CD4-positive, alpha-beta T cell treated with Interferon alpha-2 for 1 hour (primary cell): ENCODE measurements at regions not wholly inside any gene's neighbourhood (a gene's known extent, or its start where the extent isn't known, plus 50 kb on each side); places are given as distances from the start of the nearest gene placed in this dataset.
"Not testable (repeated sequence)": the region's sequence is repeated elsewhere in the genome, so short reads cannot be mapped to it uniquely, and the experiment has no call there.

Experiments used
- DNase-seq, 2 donors: peaks; one replicate each; pipeline ENCODE4 v3.0.0-alpha.2; 2020 to 2022

- DNase-seq: no peak
Measured at GRCh38 chr3:153567011-153567410, 405.0 kb downstream of the RAP2B start.

GRCh38 chr3:153567556-153567955, 405.5 kb downstream of the RAP2B start:
- no peak for DNase-seq

GRCh38 chr3:153570481-153570880, 408.5 kb downstream of the RAP2B start:
- DNase-seq: not testable (repeated sequence)

- DNase-seq: no peak
Measured at GRCh38 chr3:153572165-153572564, 410.1 kb downstream of the RAP2B start.

- no peak for DNase-seq
Measured at GRCh38 chr3:153572654-153573053, 410.6 kb downstream of the RAP2B start.

GRCh38 chr3:153573481-153573880, 411.5 kb downstream of the RAP2B start:
- no peak for DNase-seq

- DNase-seq: no peak
Measured at GRCh38 chr3:153574445-153574844, 412.4 kb downstream of the RAP2B start.

GRCh38 chr3:153577059-153577736, 415.2 kb downstream of the RAP2B start:
- no peak for DNase-seq

- DNase-seq: no peak
Measured at GRCh38 chr3:153578046-153578445, 416.0 kb downstream of the RAP2B start.

- DNase-seq: no peak
Measured at GRCh38 chr3:153590051-153590450, 428.0 kb downstream of the RAP2B start.

- DNase-seq: no peak
Measured at GRCh38 chr3:153591561-153592245, 429.7 kb downstream of the RAP2B start.

GRCh38 chr3:153595186-153595815, 433.3 kb downstream of the RAP2B start:
- DNase-seq: peak in 1 of 2 donors; percentile 37

GRCh38 chr3:153596401-153596800, 434.4 kb downstream of the RAP2B start:
- DNase-seq: no peak

GRCh38 chr3:153599685-153600084, 437.7 kb downstream of the RAP2B start:
- DNase-seq: no peak

GRCh38 chr3:153600896-153601295, 438.9 kb downstream of the RAP2B start:
- no peak for DNase-seq

GRCh38 chr3:153601374-153601853, 439.4 kb downstream of the RAP2B start:
- no peak for DNase-seq

GRCh38 chr3:153602801-153603200, 440.8 kb downstream of the RAP2B start:
- no peak for DNase-seq

- DNase-seq: no peak
Measured at GRCh38 chr3:153614140-153614539, 452.1 kb downstream of the RAP2B start.

- DNase-seq: no peak
Measured at GRCh38 chr3:153614563-153614962, 452.5 kb downstream of the RAP2B start.

GRCh38 chr3:153615863-153616262, 453.8 kb downstream of the RAP2B start:
- no peak for DNase-seq

GRCh38 chr3:153617463-153617862, 455.4 kb downstream of the RAP2B start:
- DNase-seq: no peak

- DNase-seq: no peak
Measured at GRCh38 chr3:153618176-153618575, 456.1 kb downstream of the RAP2B start.

GRCh38 chr3:153619268-153619667, 457.2 kb downstream of the RAP2B start:
- DNase-seq: no peak

GRCh38 chr3:153621953-153622352, 459.9 kb downstream of the RAP2B start:
- DNase-seq: peak in 1 of 2 donors; percentile 63
